Pancreas (tissue), 10 donors: ENCODE measurements at regions not wholly inside any gene's neighbourhood (a gene's known extent, or its start where the extent isn't known, plus 50 kb on each side); places are given as distances from the start of the nearest gene placed in this dataset.

ENCODE experiments used
- ATAC-seq, 4 donors: fragments of 200-7000 bp; cut with Tn5 transposase; one replicate each; pipeline versions ENCODE4 v1.8.0 to v1.9.1; 2020; ENCODE audit warnings: mild to moderate bottlenecking in 4 of 4, moderate library complexity in 4 of 4
- DNase-seq, 6 donors: peaks; one replicate each; pipeline ENCODE4 v3.0.0-alpha.2; 2020
- FAIRE-seq: peaks from 2 replicates; lab custom pipeline; 2012; peaks lifted over from hg19 to GRCh38; lab: Jason Lieb, UNC
- H3K27ac ChIP-seq, 4 donors: fragments of 200-600 bp; sonication (generic); 1 replicate in 3 of 4; 2 replicates in 1 of 4; pipeline versions ENCODE4 v1.5.0 to v1.8.0; 2020
- H3K27me3 ChIP-seq, 4 donors: fragments of 200-600 bp; one replicate each; pipeline ENCODE4 v1.8.0; 2021
- H3K36me3 ChIP-seq, 3 donors: fragments of 200-600 bp; sonication (generic) in 1 of 3; one replicate each; pipeline versions ENCODE4 v1.5.0 to v1.8.0; 2020 to 2021
- H3K4me1 ChIP-seq, 3 donors: fragments of 200-600 bp; one replicate each; pipeline ENCODE4 v1.8.0; 2021
- H3K4me3 ChIP-seq, 4 donors: fragments of 200-600 bp; sonication (generic) in 2 of 4; one replicate each; pipeline versions ENCODE4 v1.5.0 to v1.8.0; 2020 to 2021
- H3K9me3 ChIP-seq, 4 donors: fragments of 200-600 bp; one replicate each; pipeline ENCODE4 v1.8.0; 2021
- WGBS, 2 donors: extraction: QIAGEN DNeasy Blood & Tissue Kit; methylation state at CpG; one replicate each; pipeline ENCODE4 v1.1.7; 2013; 5-methylcytosine and 5-hydroxymethylcytosine counted together
- intact Hi-C, 3 donors: fragments of 100-400 bp; cut with DNase I; formaldehyde crosslinking; loops; one replicate each; pipeline versions ENCODE4 v1.11.1 to v1.14.2; 2022
- TF ChIP-seq, protein P1 (sequence below), 4 donors: fragments of 200-600 bp; sonication (generic) in 3 of 4; IDR thresholded peaks; one replicate each; pipeline versions ENCODE4 v1.5.0 to v1.8.0; 2021; ENCODE audit warnings: antibody characterized with exemption in 4 of 4
- donor health status: healthy with polysubstance abuse.
- donor health status: DM: no; HTN: no; CAD: no; lungs with moderate emphysema.
- donor health status: DM: no; HTN: no; CAD: no.
- donor health status: control.
- donor health status: control.
- donor health status: Bipolar disorder and iron deficiency.
- donor health status: DM: yes; HTN: yes; CAD: no.
- donor health status: DM: no; HTN: no; CAD: no.
- donor health status: DM: no; HTN: no; CAD: no.
- donor health status: DM: yes; HTN: yes; CAD: no.

DNA sequence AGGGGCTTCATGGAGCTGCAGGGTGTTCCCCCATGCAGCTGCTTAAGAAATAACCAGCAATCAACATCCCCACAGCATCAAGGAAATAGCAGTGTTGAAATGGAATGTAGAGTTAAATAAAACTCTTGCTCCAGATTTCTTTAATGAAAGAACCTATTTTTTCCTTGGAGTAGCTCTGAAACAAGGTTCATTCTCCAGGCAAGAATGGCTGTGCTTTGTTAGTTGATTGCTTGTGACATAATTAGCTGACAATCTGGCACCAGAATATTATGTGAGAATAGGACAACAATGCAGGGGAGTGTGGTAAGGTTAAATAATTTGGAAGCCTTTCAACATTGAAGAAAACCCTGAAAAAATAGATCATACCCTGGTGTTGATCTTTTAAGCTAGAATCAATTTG lies 254.2 kb upstream of the RRP15 start:
- no peak overlapping the region for H3K4me3 ChIP-seq
- no peak for FAIRE-seq
- intact Hi-C loops: no loop called here
- DNase-seq: no peak
- ATAC-seq: no peak
- no peaks in the 10 kb centered on the region for H3K27me3 ChIP-seq
- TF ChIP-seq, protein P1, sequence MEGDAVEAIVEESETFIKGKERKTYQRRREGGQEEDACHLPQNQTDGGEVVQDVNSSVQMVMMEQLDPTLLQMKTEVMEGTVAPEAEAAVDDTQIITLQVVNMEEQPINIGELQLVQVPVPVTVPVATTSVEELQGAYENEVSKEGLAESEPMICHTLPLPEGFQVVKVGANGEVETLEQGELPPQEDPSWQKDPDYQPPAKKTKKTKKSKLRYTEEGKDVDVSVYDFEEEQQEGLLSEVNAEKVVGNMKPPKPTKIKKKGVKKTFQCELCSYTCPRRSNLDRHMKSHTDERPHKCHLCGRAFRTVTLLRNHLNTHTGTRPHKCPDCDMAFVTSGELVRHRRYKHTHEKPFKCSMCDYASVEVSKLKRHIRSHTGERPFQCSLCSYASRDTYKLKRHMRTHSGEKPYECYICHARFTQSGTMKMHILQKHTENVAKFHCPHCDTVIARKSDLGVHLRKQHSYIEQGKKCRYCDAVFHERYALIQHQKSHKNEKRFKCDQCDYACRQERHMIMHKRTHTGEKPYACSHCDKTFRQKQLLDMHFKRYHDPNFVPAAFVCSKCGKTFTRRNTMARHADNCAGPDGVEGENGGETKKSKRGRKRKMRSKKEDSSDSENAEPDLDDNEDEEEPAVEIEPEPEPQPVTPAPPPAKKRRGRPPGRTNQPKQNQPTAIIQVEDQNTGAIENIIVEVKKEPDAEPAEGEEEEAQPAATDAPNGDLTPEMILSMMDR (IDR thresholded peaks at IDR 0.05): no peak
- no peak overlapping the region for H3K27ac ChIP-seq
- no peaks in the 10 kb centered on the region for H3K36me3 ChIP-seq
- H3K4me1 ChIP-seq: no peaks in the 10 kb centered on the region
- no peaks in the 10 kb centered on the region for H3K9me3 ChIP-seq

DNA sequence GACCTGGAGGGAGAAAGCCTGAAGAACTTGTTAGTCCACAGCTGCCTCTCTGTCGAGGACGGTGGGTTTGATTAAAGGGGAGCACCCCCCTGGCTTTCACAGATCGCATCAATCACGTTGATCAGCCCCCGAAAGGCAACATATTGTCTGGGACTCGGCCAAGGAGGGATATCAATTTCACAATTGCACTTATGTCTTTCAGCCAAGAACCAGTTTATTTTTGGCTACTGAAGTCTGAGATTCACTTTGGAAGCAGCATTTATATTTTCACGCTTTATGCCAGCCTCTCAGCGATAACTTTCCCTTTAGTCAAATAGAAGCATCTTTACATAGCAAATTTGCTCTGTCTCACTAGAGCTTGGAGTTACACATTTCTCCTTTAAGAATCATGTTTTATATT lies 253.2 kb upstream of the RRP15 start:
- no peak for ATAC-seq
- intact Hi-C loops: no loop called here
- Histone ChIP-seq H3K9me3 (no peaks in the 10 kb centered on the region), H3K36me3 (no peaks in the 10 kb centered on the region), H3K4me1 (no peaks in the 10 kb centered on the region), H3K4me3 (no peak overlapping the region), H3K27me3 (no peaks in the 10 kb centered on the region), H3K27ac (no peak overlapping the region)
- DNase-seq: no peak
- TF ChIP-seq, protein P1 (IDR thresholded peaks at IDR 0.05): no peak
- 8 to 9% methylated on average over 8 of the region's 8 CpGs for WGBS, 2 donors
- no peak for FAIRE-seq

DNA sequence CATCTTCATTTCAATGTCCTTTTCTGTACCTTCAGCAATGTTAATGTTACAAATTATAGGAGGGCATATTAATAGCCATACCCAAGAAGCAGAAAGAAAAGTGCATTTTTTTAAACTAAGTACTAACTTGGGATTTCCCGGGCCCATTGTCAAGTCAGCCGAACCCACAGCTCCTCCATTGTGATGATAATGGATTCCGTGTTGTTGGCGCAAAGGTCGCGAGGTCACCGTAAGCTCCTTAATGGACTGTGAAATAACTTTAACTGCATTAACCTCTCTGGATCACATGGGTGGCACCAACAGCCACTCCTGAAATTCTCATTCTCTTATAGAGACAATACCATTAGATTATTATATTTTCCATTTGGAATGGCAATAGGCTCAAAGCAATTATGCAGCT lies 250.6 kb upstream of the RRP15 start:
- Histone ChIP-seq H3K4me1 (no peaks in the 10 kb centered on the region), H3K27me3 (peaks cover 0 to 5% (median 0%) of the 10 kb centered on the region in 4 donors), H3K36me3 (no peaks in the 10 kb centered on the region), H3K4me3 (no peak overlapping the region), H3K9me3 (no peaks in the 10 kb centered on the region), H3K27ac (no peak overlapping the region)
- DNase-seq (no peak), ATAC-seq (no peak), FAIRE-seq (no peak)
- 53 to 61% methylated on average over 7 of the region's 7 CpGs for WGBS, 2 donors
- intact Hi-C loops: no loop called here
- TF ChIP-seq, protein P1 (IDR thresholded peaks at IDR 0.05): no peak

DNA sequence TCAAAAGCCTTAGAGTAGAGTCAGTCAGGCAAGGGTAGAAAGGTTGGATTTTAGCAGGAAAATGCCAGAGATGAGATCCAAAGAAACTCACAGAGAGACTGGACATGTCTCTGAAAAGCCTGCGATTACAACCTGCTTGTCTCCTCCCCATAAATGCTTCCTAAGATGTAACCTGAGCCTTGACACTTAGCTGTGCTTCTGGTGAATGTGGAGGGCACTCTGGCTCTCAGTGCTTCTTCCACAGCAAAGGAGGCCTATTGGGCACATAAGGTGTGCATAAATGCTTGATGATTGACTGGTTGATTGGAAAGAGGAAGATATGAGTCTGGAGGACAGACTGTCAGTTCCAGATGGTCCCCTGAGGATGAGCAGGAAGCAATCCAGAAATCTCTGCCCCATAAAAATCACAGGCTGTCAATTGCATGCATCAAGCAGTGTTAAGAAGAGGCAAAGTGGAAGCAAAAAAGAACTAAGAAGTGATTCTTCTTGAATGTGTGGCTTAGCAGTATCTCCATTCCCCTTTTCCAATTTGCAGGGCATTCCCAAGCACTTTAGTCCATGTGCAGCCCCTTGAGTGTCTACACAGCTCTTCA lies 236.2 kb upstream of the RRP15 start:
- intact Hi-C loops: no loop called here
- no peak for ATAC-seq
- H3K4me3 ChIP-seq: no peak overlapping the region
- DNase-seq: no peak
- TF ChIP-seq, protein P1 (IDR thresholded peaks at IDR 0.05): no peak
- no peak overlapping the region for H3K27ac ChIP-seq
- H3K9me3 ChIP-seq: no peaks in the 10 kb centered on the region
- no peak for FAIRE-seq
- no peaks in the 10 kb centered on the region for H3K36me3 ChIP-seq
- 27 to 33% methylated on average over 1 of the region's 1 CpG for WGBS, 2 donors
- H3K27me3 ChIP-seq: no peaks in the 10 kb centered on the region
- no peaks in the 10 kb centered on the region for H3K4me1 ChIP-seq

DNA sequence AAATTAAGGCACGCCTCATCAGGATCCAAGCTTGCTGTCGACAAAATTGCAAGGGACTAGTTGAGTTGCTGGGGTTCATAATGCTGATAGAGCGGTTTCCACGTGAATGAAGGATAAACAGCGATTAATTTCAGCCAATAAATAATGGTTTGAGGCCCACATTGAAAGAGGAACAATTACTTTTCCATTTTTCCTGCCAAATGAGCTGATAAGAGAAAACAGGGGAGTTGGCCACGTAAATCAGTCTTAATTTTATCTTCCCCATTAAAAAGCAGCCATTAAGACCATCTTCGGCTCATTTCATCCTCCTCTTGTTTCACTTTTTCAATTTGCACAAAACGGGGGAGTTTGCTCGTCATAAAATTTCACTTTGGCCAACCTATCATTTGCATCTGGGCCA lies 235.5 kb upstream of the RRP15 start:
- Histone ChIP-seq H3K9me3 (no peaks in the 10 kb centered on the region), H3K27ac (no peak overlapping the region), H3K36me3 (no peaks in the 10 kb centered on the region), H3K27me3 (no peaks in the 10 kb centered on the region), H3K4me1 (no peaks in the 10 kb centered on the region), H3K4me3 (no peak overlapping the region)
- TF ChIP-seq, protein P1 (IDR thresholded peaks at IDR 0.05): no peak
- no peak for DNase-seq
- no peak for ATAC-seq
- WGBS, 2 donors: 44 to 50% methylated on average over 9 of the region's 9 CpGs
- intact Hi-C loops: no loop called here
- FAIRE-seq: no peak
